ENCODE measurements at regions not wholly inside any gene's neighbourhood (a gene's known extent, or its start where the extent isn't known, plus 50 kb on each side); places are given as distances from the start of the nearest gene placed in this dataset.

GRCh38 chr11:25953006-25953405 lies 378.9 kb upstream of the ANO3 start:
- no peaks in the 10 kb centered on the region for H3K27me3 ChIP-seq (ENCODE audit: insufficient read depth, low read length)
- H3K9ac ChIP-seq (ENCODE audit: low read length), result no peak overlapping the region
- no peak for ATAC-seq
- no peaks in the 10 kb centered on the region for H3K9me2 ChIP-seq (ENCODE audit: insufficient read depth)
- no peak for DNase-seq (ENCODE audit: low read depth, low spot score)
- H3K36me3 ChIP-seq (ENCODE audit: control insufficient read depth in 1 of 2, insufficient read depth in 2 of 2, low read length in 2 of 2), result no peaks in the 10 kb centered on the region
- no TSS peak for BruUV-seq (replicated peaks)
- H3K9me3 ChIP-seq (ENCODE audit: control insufficient read depth in 1 of 2, insufficient read depth in 1 of 2, low read depth in 1 of 2, low read length in 2 of 2), result peaks cover 7 to 22% of the 10 kb centered on the region in 2 experiments; a peak in 2 of 4 replicates
- no peaks in the 10 kb centered on the region for H4K20me1 ChIP-seq (ENCODE audit: insufficient read depth)
- H3K4me1 ChIP-seq (ENCODE audit: control insufficient read depth in 1 of 2, insufficient read depth in 2 of 2, low read length in 2 of 2), result no peaks in the 10 kb centered on the region
- H3K4me2 ChIP-seq (ENCODE audit: low read length), result no peak overlapping the region
- RAD21 ChIA-PET (ENCODE audit: low non-redundant PET in 1 of 2, low total read pairs in 2 of 2, uncharacterized antibody in 2 of 2, unreplicated experiment in 2 of 2), result no interaction called here
- no peak overlapping the region for H3K27ac ChIP-seq (ENCODE audit: low read depth, low read length)
- no peak overlapping the region for H3K4me3 ChIP-seq (replicated peaks in 1 of 2; ENCODE audit: low read depth in 1 of 2, low read length in 2 of 2)
- CTCF ChIA-PET, result no interaction called here
- H3K79me2 ChIP-seq (ENCODE audit: insufficient read depth, low read length), result no peaks in the 10 kb centered on the region
- TF ChIP-seq, protein P1, sequence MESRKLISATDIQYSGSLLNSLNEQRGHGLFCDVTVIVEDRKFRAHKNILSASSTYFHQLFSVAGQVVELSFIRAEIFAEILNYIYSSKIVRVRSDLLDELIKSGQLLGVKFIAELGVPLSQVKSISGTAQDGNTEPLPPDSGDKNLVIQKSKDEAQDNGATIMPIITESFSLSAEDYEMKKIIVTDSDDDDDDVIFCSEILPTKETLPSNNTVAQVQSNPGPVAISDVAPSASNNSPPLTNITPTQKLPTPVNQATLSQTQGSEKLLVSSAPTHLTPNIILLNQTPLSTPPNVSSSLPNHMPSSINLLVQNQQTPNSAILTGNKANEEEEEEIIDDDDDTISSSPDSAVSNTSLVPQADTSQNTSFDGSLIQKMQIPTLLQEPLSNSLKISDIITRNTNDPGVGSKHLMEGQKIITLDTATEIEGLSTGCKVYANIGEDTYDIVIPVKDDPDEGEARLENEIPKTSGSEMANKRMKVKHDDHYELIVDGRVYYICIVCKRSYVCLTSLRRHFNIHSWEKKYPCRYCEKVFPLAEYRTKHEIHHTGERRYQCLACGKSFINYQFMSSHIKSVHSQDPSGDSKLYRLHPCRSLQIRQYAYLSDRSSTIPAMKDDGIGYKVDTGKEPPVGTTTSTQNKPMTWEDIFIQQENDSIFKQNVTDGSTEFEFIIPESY (IDR thresholded peaks at IDR 0.05; ENCODE audit: extremely low read depth, insufficient replicate concordance, low read length), result no peak
- TF ChIP-seq POLR2A (IDR thresholded peaks at IDR 0.05; ENCODE audit: borderline replicate concordance, extremely low read depth, insufficient read depth, insufficient read length) (no peak), EGR1 (IDR thresholded peaks at IDR 0.05; ENCODE audit: low read depth) (no peak), POLR2AphosphoS5 (IDR thresholded peaks at IDR 0.05; ENCODE audit: low read depth, low read length) (no peak), FOSL1 (IDR thresholded peaks at IDR 0.05; ENCODE audit: low read depth) (no peak), RAD21 (IDR thresholded peaks at IDR 0.05; ENCODE audit: low read depth) (no peak), ZNF274 (IDR thresholded peaks at IDR 0.05; ENCODE audit: low read depth, low read length) (no peak), SIN3A (IDR thresholded peaks at IDR 0.05; ENCODE audit: low read depth) (no peak), ZFX (IDR thresholded peaks at IDR 0.05) (no peak), YY1 (IDR thresholded peaks at IDR 0.05; ENCODE audit: extremely low read depth, insufficient replicate concordance, low read depth, low read length) (no peak)
- TF ChIP-seq, protein P2, sequence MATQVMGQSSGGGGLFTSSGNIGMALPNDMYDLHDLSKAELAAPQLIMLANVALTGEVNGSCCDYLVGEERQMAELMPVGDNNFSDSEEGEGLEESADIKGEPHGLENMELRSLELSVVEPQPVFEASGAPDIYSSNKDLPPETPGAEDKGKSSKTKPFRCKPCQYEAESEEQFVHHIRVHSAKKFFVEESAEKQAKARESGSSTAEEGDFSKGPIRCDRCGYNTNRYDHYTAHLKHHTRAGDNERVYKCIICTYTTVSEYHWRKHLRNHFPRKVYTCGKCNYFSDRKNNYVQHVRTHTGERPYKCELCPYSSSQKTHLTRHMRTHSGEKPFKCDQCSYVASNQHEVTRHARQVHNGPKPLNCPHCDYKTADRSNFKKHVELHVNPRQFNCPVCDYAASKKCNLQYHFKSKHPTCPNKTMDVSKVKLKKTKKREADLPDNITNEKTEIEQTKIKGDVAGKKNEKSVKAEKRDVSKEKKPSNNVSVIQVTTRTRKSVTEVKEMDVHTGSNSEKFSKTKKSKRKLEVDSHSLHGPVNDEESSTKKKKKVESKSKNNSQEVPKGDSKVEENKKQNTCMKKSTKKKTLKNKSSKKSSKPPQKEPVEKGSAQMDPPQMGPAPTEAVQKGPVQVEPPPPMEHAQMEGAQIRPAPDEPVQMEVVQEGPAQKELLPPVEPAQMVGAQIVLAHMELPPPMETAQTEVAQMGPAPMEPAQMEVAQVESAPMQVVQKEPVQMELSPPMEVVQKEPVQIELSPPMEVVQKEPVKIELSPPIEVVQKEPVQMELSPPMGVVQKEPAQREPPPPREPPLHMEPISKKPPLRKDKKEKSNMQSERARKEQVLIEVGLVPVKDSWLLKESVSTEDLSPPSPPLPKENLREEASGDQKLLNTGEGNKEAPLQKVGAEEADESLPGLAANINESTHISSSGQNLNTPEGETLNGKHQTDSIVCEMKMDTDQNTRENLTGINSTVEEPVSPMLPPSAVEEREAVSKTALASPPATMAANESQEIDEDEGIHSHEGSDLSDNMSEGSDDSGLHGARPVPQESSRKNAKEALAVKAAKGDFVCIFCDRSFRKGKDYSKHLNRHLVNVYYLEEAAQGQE (IDR thresholded peaks at IDR 0.05; ENCODE audit: low read depth), result no peak
- TF ChIP-seq, protein P3, sequence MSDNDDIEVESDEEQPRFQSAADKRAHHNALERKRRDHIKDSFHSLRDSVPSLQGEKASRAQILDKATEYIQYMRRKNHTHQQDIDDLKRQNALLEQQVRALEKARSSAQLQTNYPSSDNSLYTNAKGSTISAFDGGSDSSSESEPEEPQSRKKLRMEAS (IDR thresholded peaks at IDR 0.05), result no peak
- intact Hi-C loops (cut with micrococcal nuclease), result no loop called here
- POLR2A ChIA-PET, result no interaction called here
- H2AFZ ChIP-seq (ENCODE audit: low read depth, low read length, poor library complexity, severe bottlenecking), result no peak overlapping the region

All from HCT116 (cell line).